ENCODE measurements at regions not wholly inside any gene's neighbourhood (a gene's known extent, or its start where the extent isn't known, plus 50 kb on each side); places are given as distances from the start of the nearest gene placed in this dataset.
"Not testable (repeated sequence)": the region's sequence is repeated elsewhere in the genome, so short reads cannot be mapped to it uniquely, and the experiment has no call there.

GRCh38 chr19:23533441-23533840 lies 138.2 kb upstream of the ZNF91 start:
- not testable (repeated sequence) for DNase-seq (ENCODE audit: low read depth)

GRCh38 chr19:23531976-23532375 lies 136.7 kb upstream of the ZNF91 start:
- DNase-seq (ENCODE audit: low read depth): no peak

GRCh38 chr19:23531231-23531790 lies 136.0 kb upstream of the ZNF91 start:
- DNase-seq (ENCODE audit: low read depth): no peak

GRCh38 chr19:23528376-23528775 lies 133.1 kb upstream of the ZNF91 start:
- DNase-seq (ENCODE audit: low read depth): no peak

- DNase-seq (ENCODE audit: low read depth): no peak
These were observed 132.5 kb upstream of the ZNF91 start for GRCh38 chr19:23527797-23528196.

- DNase-seq (ENCODE audit: low read depth): no peak
These were observed 131.0 kb upstream of the ZNF91 start for GRCh38 chr19:23526302-23526701.

- no peak for DNase-seq (ENCODE audit: low read depth)
These were observed 130.1 kb upstream of the ZNF91 start for GRCh38 chr19:23525276-23525852.

GRCh38 chr19:23523863-23524262 lies 128.6 kb upstream of the ZNF91 start:
- no peak for DNase-seq (ENCODE audit: low read depth)

- no peak for DNase-seq (ENCODE audit: low read depth)
These were observed 127.2 kb upstream of the ZNF91 start for GRCh38 chr19:23522431-23522830.

- DNase-seq (ENCODE audit: low read depth): no peak
These were observed 126.2 kb upstream of the ZNF91 start for GRCh38 chr19:23521471-23521870.

- no peak for DNase-seq (ENCODE audit: low read depth)
These were observed 125.2 kb upstream of the ZNF91 start for GRCh38 chr19:23520441-23520840.

GRCh38 chr19:23519031-23519430 lies 123.8 kb upstream of the ZNF91 start:
- DNase-seq (ENCODE audit: low read depth): no peak

- DNase-seq (ENCODE audit: low read depth): no peak
These were observed 121.0 kb upstream of the ZNF91 start for GRCh38 chr19:23516266-23516665.

GRCh38 chr19:23515551-23515950 lies 120.3 kb upstream of the ZNF91 start:
- no peak for DNase-seq (ENCODE audit: low read depth)

GRCh38 chr19:23512151-23512925 lies 117.1 kb upstream of the ZNF91 start:
- DNase-seq (ENCODE audit: low read depth): no peak

- DNase-seq (ENCODE audit: low read depth): no peak
These were observed 114.6 kb upstream of the ZNF91 start for GRCh38 chr19:23509686-23510450.

- no peak for DNase-seq (ENCODE audit: low read depth)
These were observed 112.2 kb upstream of the ZNF91 start for GRCh38 chr19:23507446-23507845.

GRCh38 chr19:23505738-23506137 lies 110.5 kb upstream of the ZNF91 start:
- no peak for DNase-seq (ENCODE audit: low read depth)

- DNase-seq (ENCODE audit: low read depth): no peak
These were observed 87.6 kb upstream of the ZNF91 start for GRCh38 chr19:23482829-23483228.

GRCh38 chr19:23481043-23481442 lies 85.8 kb upstream of the ZNF91 start:
- DNase-seq (ENCODE audit: low read depth): no peak

GRCh38 chr19:23475477-23475876 lies 80.2 kb upstream of the ZNF91 start:
- no peak for DNase-seq (ENCODE audit: low read depth)

GRCh38 chr19:23474761-23475160 lies 79.5 kb upstream of the ZNF91 start:
- no peak for DNase-seq (ENCODE audit: low read depth)

- no peak for DNase-seq (ENCODE audit: low read depth)
These were observed 78.9 kb upstream of the ZNF91 start for GRCh38 chr19:23474172-23474571.
